Right cardiac atrium (tissue), 5 donors: ENCODE measurements at regions not wholly inside any gene's neighbourhood (a gene's known extent, or its start where the extent isn't known, plus 50 kb on each side); places are given as distances from the start of the nearest gene placed in this dataset.

Experiments used
- ATAC-seq, 2 donors: fragments of 200-7000 bp; cut with Tn5 transposase; one replicate each; pipeline versions ENCODE4 v1.8.0 to v1.9.1; 2020; ENCODE audit warnings: moderate library complexity in 2 of 2, mild to moderate bottlenecking in 1 of 2
- DNase-seq, 3 donors: peaks; one replicate each; pipeline ENCODE4 v3.0.0-alpha.2; 2020
- H3K27ac ChIP-seq: one replicate; pipeline ENCODE4 v1.5.1; 2013; ENCODE audit warnings: mild to moderate bottlenecking, low read length, control low read depth, moderate library complexity
- H3K27me3 ChIP-seq: one replicate; pipeline ENCODE4 v1.6.1; 2013; ENCODE audit not compliant: control insufficient read depth, insufficient read depth
- H3K4me1 ChIP-seq: one replicate; pipeline ENCODE4 v1.6.1; 2013; ENCODE audit warnings: low read length; ENCODE audit not compliant: control insufficient read depth, insufficient read depth
- H3K4me3 ChIP-seq: one replicate; pipeline ENCODE4 v1.5.1; 2013; ENCODE audit warnings: low read length, control low read depth
- H3K9me3 ChIP-seq: one replicate; pipeline ENCODE4 v1.6.1; 2013; ENCODE audit warnings: low read length; ENCODE audit not compliant: control insufficient read depth
- WGBS: extraction: QIAGEN DNeasy Blood & Tissue Kit; methylation state at CpG from one replicate; pipeline ENCODE4 v1.1.7; 2013; 5-methylcytosine and 5-hydroxymethylcytosine counted together
- intact Hi-C, 4 donors: fragments of 100-400 bp; cut with DNase I; formaldehyde crosslinking; loops; one replicate each; pipeline versions ENCODE4 v1.11.0 to v1.14.0; 2022 to 2023
- donor health status: healthy with polysubstance abuse.
- donor health status: DM: no; HTN: yes; CAD: no.
- donor health status: DM: no; HTN: no; CAD: no.
- donor health status: DM: no; HTN: yes; CAD: no; lungs with severe emphysema.
- donor health status: DM: yes; HTN: yes; CAD: no.

DNA sequence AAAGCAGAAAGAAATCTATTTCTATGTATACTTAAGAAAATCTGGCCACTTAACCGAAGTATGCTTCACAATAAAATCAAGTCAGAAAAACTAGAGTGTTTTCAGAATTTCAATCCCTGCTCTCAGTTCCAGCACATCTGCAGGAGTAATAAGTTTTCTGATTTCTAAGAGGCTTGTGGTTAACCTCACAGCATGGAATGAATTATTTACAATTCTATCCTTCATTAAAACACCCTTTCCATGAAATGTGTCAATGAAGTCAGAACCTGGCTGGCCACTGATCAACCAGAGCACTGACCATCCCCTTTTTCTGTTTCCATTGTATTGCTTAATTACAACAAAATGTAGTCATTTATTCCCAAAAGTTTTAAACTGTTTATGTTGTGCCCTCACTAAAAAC lies 781.4 kb upstream of the INTU start:
- no peak for ATAC-seq
- Histone ChIP-seq H3K27me3 (no peaks in the 10 kb centered on the region), H3K9me3 (no peaks in the 10 kb centered on the region), H3K4me3 (no peak overlapping the region), H3K4me1 (no peaks in the 10 kb centered on the region), H3K27ac (no peak overlapping the region)
- DNase-seq: no peak
- intact Hi-C loops: no loop called here
- 92% methylated on average over 1 of the region's 1 CpG for WGBS

GRCh38 chr4:126853715-126854114 lies 779.0 kb upstream of the INTU start:
- Histone ChIP-seq H3K4me1 (no peaks in the 10 kb centered on the region), H3K27ac (no peak overlapping the region), H3K9me3 (no peaks in the 10 kb centered on the region), H3K27me3 (no peaks in the 10 kb centered on the region), H3K4me3 (no peak overlapping the region)
- ATAC-seq (no peak), DNase-seq (no peak)
- intact Hi-C loops: no loop called here

GRCh38 chr4:126856906-126857305 lies 775.9 kb upstream of the INTU start:
- no peak overlapping the region for H3K27ac ChIP-seq
- H3K4me3 ChIP-seq: no peak overlapping the region
- no peaks in the 10 kb centered on the region for H3K4me1 ChIP-seq
- WGBS: 82% methylated on average over 3 of the region's 3 CpGs
- no peak for DNase-seq
- H3K9me3 ChIP-seq: no peaks in the 10 kb centered on the region
- intact Hi-C loops: no loop called here
- H3K27me3 ChIP-seq: no peaks in the 10 kb centered on the region
- no peak for ATAC-seq

- Histone ChIP-seq H3K27me3 (no peaks in the 10 kb centered on the region), H3K4me3 (no peak overlapping the region), H3K9me3 (no peaks in the 10 kb centered on the region), H3K4me1 (no peaks in the 10 kb centered on the region), H3K27ac (no peak overlapping the region)
- ATAC-seq: no peak
- DNase-seq: no peak
- intact Hi-C loops: no loop called here
- WGBS: 61% methylated on average over 2 of the region's 2 CpGs
Measured at GRCh38 chr4:126859314-126859713, 773.4 kb upstream of the INTU start.

- H3K9me3 ChIP-seq: no peaks in the 10 kb centered on the region
- WGBS: 95% methylated on average over 2 of the region's 2 CpGs
- DNase-seq (no peak), ATAC-seq (no peak)
- intact Hi-C loops: no loop called here
- no peaks in the 10 kb centered on the region for H3K4me1 ChIP-seq
- no peak overlapping the region for H3K4me3 ChIP-seq
- no peak overlapping the region for H3K27ac ChIP-seq
- H3K27me3 ChIP-seq: no peaks in the 10 kb centered on the region
Measured at GRCh38 chr4:126859872-126860271, 772.9 kb upstream of the INTU start.

DNA sequence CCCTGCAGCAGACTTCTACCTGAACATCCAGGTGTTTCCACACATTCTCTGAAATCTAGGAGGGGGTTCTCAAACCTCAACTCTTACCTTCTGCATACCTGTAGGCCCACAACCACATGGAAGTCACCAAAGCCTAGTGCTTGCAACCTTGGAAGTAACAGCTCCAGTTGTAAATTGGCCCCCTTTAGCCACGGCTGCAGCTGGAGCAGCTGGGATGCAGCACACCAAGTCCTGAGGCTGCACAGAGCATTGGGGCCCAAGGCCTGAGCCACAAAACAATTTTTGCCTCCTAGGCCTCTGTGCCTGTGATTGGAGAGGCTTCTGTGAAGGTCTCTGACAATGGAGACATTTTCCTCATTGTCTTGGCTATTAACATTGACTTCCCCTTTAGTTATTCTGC lies 772.4 kb upstream of the INTU start:
- WGBS: 85% methylated on average over 1 of the region's 1 CpG
- intact Hi-C loops: no loop called here
- Histone ChIP-seq H3K4me1 (no peaks in the 10 kb centered on the region), H3K27me3 (no peaks in the 10 kb centered on the region), H3K27ac (no peak overlapping the region), H3K4me3 (no peak overlapping the region), H3K9me3 (no peaks in the 10 kb centered on the region)
- no peak for DNase-seq
- ATAC-seq: no peak

DNA sequence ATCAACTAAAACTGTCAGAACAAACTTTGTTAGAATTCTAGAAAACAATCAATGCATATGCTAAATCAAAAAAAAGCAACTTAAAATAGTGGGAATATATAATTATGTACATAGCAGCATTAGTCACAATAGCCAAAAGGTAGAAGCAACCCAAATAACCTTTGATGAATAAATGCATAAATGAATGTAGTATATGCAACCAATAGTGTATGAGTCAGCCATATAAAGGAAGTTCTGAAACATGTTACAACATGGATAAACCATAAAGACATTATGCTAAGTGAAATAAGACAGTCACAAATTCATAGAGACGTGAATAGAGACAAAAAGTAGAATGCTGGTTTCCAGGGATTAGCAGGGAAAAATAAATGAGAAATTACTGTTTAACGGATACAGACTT lies 762.8 kb upstream of the INTU start:
- intact Hi-C loops: no loop called here
- Histone ChIP-seq H3K9me3 (no peaks in the 10 kb centered on the region), H3K4me3 (no peak overlapping the region), H3K27ac (no peak overlapping the region), H3K27me3 (no peaks in the 10 kb centered on the region), H3K4me1 (no peaks in the 10 kb centered on the region)
- ATAC-seq (no peak), DNase-seq (no peak)
- WGBS: 80% methylated on average over 2 of the region's 2 CpGs

DNA sequence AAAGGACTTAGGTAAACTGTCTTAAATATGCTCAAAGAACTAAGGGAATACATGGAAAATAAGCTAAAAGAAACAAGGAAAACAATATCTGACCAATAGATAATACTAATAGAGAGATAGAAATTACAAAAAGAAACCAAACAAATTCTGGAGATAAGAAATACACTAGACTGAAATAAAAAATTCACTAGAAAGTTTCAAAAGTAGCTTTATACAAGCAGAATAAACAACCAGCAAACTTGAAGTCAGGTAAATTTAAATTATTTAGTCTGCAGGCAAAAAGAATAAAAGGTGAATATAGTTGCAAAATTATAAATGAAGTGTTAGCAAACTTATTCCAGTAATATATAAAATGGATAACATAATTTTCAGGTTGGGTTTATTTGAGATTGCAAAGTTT lies 760.9 kb upstream of the INTU start:
- DNase-seq: no peak
- no peak overlapping the region for H3K27ac ChIP-seq
- intact Hi-C loops: no loop called here
- no peak for ATAC-seq
- no peak overlapping the region for H3K4me3 ChIP-seq
- H3K27me3 ChIP-seq: no peaks in the 10 kb centered on the region
- no peaks in the 10 kb centered on the region for H3K4me1 ChIP-seq
- H3K9me3 ChIP-seq: no peaks in the 10 kb centered on the region

DNA sequence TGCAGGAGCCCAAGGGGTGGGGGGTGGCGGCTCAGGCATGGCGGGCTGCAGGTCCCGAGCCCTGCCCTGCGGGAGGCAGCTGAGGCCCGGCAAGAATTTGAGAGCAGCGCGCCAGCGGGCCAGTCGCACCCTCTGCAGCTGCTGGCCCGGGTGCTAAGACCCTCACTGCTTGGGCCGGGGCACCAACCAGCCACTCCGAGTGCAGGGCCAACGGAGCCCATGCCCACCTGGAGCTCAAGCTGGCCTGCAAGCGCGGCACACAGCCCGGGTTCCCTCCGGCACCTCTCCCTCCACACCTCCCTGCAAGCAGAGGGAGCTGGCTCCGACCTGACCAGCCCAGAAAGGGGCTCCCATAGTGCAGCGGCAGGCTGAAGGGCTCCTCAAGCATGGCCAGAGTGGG lies 758.2 kb upstream of the INTU start:
- DNase-seq: peak in 2 of 3 donors; percentile 9 to 25
- no peaks in the 10 kb centered on the region for H3K27me3 ChIP-seq
- intact Hi-C loops: no loop called here
- ATAC-seq: no peak
- no peaks in the 10 kb centered on the region for H3K9me3 ChIP-seq
- H3K4me3 ChIP-seq: no peak overlapping the region
- no peak overlapping the region for H3K27ac ChIP-seq
- no peaks in the 10 kb centered on the region for H3K4me1 ChIP-seq
- WGBS: 93% methylated on average over 19 of the region's 19 CpGs

GRCh38 chr4:126888968-126889367 lies 743.8 kb upstream of the INTU start:
- Histone ChIP-seq H3K27ac (no peak overlapping the region), H3K4me3 (no peak overlapping the region), H3K9me3 (no peaks in the 10 kb centered on the region), H3K27me3 (no peaks in the 10 kb centered on the region), H3K4me1 (no peaks in the 10 kb centered on the region)
- DNase-seq (no peak), ATAC-seq (no peak)
- intact Hi-C loops: no loop called here

DNA sequence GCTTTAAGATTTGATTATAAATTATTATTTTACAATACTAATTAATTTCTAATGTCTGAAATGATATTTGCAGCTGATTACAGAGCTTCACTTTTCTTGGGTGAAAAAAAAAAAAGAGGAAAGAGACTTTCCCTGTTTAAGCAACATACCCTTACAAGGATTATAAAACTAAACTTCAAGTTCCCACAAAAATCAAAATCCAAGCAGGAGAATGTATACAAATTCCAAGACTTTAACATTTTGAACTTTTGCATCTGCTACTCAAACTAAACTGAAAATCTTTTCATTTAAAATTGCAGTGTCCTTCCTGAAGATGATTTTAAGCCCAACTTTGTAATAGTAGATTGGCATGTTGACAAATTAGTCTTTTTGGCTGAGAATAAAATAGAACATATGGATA lies 742.4 kb upstream of the INTU start:
- no peak overlapping the region for H3K27ac ChIP-seq
- H3K4me3 ChIP-seq: no peak overlapping the region
- no peaks in the 10 kb centered on the region for H3K4me1 ChIP-seq
- H3K9me3 ChIP-seq: no peaks in the 10 kb centered on the region
- no peaks in the 10 kb centered on the region for H3K27me3 ChIP-seq
- intact Hi-C loops: no loop called here
- ATAC-seq (no peak), DNase-seq (no peak)

DNA sequence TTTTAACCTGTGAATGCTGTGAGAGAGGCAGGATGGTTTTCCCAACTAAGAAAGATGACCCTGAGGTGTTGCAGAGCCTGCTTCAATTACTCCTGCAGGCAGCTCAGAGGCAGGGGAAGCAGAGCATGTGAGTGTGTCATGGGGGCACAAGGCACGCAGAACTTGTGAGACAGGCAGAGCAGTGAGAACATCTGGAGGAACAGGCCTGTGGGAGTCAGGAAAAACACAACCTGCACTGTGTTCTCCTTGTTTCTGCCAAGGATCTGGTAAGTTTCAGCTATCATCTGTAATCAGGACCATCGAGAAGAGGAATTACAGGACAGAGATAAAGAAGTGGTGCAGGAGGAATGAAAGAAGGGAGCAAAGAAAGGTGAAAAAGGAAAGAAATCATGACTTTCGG lies 741.8 kb upstream of the INTU start:
- Histone ChIP-seq H3K27me3 (no peaks in the 10 kb centered on the region), H3K4me1 (no peaks in the 10 kb centered on the region), H3K27ac (no peak overlapping the region), H3K9me3 (no peaks in the 10 kb centered on the region), H3K4me3 (no peak overlapping the region)
- intact Hi-C loops: no loop called here
- 46% methylated on average over 3 of the region's 3 CpGs for WGBS
- ATAC-seq (no peak), DNase-seq (no peak)
